SK-N-MC (cell line): ENCODE measurements at regions not wholly inside any gene's neighbourhood (a gene's known extent, or its start where the extent isn't known, plus 50 kb on each side); places are given as distances from the start of the nearest gene placed in this dataset.

Experiments used
- EZH2 ChIP-seq: fragments of 200-600 bp; sonication (generic); IDR thresholded peaks from one replicate; pipeline ENCODE4 v1.6.1; 2017; ENCODE audit warnings: antibody characterized with exemption
- POLR2AphosphoS5 ChIP-seq: IDR thresholded peaks from 2 replicates; pipeline ENCODE4 v1.6.1; 2012; ENCODE audit warnings: mild to moderate bottlenecking, low read depth, low read length, borderline replicate concordance

DNA sequence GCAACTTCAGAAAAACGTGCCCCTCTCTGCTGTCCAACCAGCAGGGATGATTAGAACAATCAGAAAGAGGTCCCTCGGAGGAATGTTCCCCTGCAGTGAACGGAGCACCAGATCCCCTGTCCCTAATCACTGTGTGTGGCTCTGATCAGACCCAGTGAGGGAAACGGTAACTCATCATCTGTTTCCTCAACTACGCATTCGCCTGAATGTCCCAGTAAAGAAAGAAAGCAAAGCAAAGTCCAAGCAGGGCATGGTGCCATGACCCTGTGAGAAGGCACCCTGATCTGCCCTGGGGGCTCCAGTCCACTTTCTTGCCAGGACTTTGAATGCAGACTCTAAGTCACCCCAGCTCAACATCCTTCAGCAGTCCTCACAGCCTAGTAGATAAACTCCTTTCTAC is 149.2 kb downstream of the LY86 start:
- no peak for TF ChIP-seq EZH2
- no peak for TF ChIP-seq POLR2AphosphoS5
